ENCODE measurements at regions not wholly inside any gene's neighbourhood (a gene's known extent, or its start where the extent isn't known, plus 50 kb on each side); places are given as distances from the start of the nearest gene placed in this dataset.

GRCh38 chr10:61606959-61607907 is 55.5 kb upstream of the CABCOCO1 start:
- H3K27me3 ChIP-seq: no peaks in the 10 kb centered on the region
- TF ChIP-seq CTCF (IDR thresholded peaks at IDR 0.05) (peak in 3 of 4 experiments; percentile 6 to 27 (median 13)), EP300 (IDR thresholded peaks at IDR 0.05) (no peak), POLR2AphosphoS5 (IDR thresholded peaks at IDR 0.05) (no peak)
- 86 to 100% methylated on average over 4 to 5 of the region's 5 CpGs for WGBS, 2 donors (ENCODE audit: low coverage in 1 of 2)
- H3K4me3 ChIP-seq: no peak overlapping the region
- ATAC-seq: no peak
- no peaks in the 10 kb centered on the region for H3K9me3 ChIP-seq
- peaks cover 0 to 11% (median 3%) of the 10 kb centered on the region in 3 donors for H3K4me1 ChIP-seq
- no peaks in the 10 kb centered on the region for H3K36me3 ChIP-seq
- H3K27ac ChIP-seq: no peak overlapping the region

GRCh38 chr10:61605221-61605620 is 57.5 kb upstream of the CABCOCO1 start:
- TF ChIP-seq POLR2AphosphoS5 (IDR thresholded peaks at IDR 0.05): no peak
- no peak for TF ChIP-seq CTCF (IDR thresholded peaks at IDR 0.05)
- no peak for TF ChIP-seq EP300 (IDR thresholded peaks at IDR 0.05)
- no peak for TF ChIP-seq POLR2A (IDR thresholded peaks at IDR 0.05)
- H3K27me3 ChIP-seq: no peaks in the 10 kb centered on the region
- no peak for ATAC-seq
- no peaks in the 10 kb centered on the region for H3K36me3 ChIP-seq
- H3K4me3 ChIP-seq: no peak overlapping the region
- H3K4me1 ChIP-seq: peaks cover 0 to 5% (median 3%) of the 10 kb centered on the region in 3 donors
- H3K9me3 ChIP-seq: no peaks in the 10 kb centered on the region
- WGBS, 2 donors (ENCODE audit: low coverage in 1 of 2): 75 to 90% methylated on average over 1 of the region's 1 CpG
- no peak overlapping the region for H3K27ac ChIP-seq

DNA sequence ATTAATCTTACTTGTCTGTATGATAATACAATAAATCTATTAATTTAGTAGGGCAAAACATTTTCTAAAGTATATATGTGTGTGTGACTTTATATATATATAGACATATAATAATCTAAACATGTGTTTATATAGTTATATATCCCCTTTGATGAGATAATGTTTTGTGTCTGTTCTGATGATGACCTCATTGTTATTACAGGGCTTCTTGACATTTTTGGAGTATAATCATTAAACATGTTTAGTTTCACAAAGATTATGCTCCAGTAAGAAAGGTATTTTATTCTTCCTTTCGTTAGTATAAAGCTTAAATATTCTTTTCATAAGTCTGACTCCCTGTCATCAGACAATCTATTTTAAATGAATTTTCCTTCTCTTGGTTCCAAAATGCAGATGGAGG is 62.3 kb upstream of the CABCOCO1 start:
- TF ChIP-seq POLR2AphosphoS5 (IDR thresholded peaks at IDR 0.05): no peak
- no peak for TF ChIP-seq CTCF (IDR thresholded peaks at IDR 0.05)
- no peak for TF ChIP-seq EP300 (IDR thresholded peaks at IDR 0.05)
- TF ChIP-seq POLR2A (IDR thresholded peaks at IDR 0.05): no peak
- ATAC-seq: no peak
- WGBS, 2 donors (ENCODE audit: low coverage in 1 of 2): 25 to 31% methylated on average over 1 of the region's 1 CpG
- no peaks in the 10 kb centered on the region for H3K4me1 ChIP-seq
- no peaks in the 10 kb centered on the region for H3K27me3 ChIP-seq
- H3K4me3 ChIP-seq: no peak overlapping the region
- no peaks in the 10 kb centered on the region for H3K9me3 ChIP-seq
- no peaks in the 10 kb centered on the region for H3K36me3 ChIP-seq
- no peak overlapping the region for H3K27ac ChIP-seq

DNA sequence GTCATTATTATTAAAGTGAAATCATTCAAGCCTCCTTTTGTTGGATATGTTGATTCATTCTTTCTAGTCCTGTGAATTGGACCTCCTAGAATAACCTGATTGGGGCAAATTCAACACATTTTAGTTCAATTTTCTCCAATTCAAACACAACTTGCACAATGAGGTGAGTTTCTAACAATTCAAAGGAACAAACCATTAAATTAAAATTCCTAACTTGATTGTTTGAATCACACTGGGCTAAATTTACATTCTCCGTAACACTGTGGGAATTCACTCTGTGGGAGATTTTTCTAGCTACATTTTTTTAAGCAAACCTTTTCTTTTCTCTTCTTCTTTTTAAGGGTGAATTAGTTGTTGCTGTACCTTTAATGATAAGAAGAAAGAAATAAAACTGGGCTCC is 68.3 kb upstream of the CABCOCO1 start:
- Histone ChIP-seq H3K4me3 (no peak overlapping the region), H3K9me3 (no peaks in the 10 kb centered on the region), H3K4me1 (no peaks in the 10 kb centered on the region), H3K27ac (no peak overlapping the region), H3K27me3 (no peaks in the 10 kb centered on the region), H3K36me3 (no peaks in the 10 kb centered on the region)
- no peak for ATAC-seq
- WGBS, 2 donors (ENCODE audit: low coverage in 1 of 2): 13 to 55% methylated on average over 1 of the region's 1 CpG
- TF ChIP-seq POLR2A (IDR thresholded peaks at IDR 0.05): no peak
- no peak for TF ChIP-seq POLR2AphosphoS5 (IDR thresholded peaks at IDR 0.05)
- no peak for TF ChIP-seq CTCF (IDR thresholded peaks at IDR 0.05)
- TF ChIP-seq EP300 (IDR thresholded peaks at IDR 0.05): no peak

DNA sequence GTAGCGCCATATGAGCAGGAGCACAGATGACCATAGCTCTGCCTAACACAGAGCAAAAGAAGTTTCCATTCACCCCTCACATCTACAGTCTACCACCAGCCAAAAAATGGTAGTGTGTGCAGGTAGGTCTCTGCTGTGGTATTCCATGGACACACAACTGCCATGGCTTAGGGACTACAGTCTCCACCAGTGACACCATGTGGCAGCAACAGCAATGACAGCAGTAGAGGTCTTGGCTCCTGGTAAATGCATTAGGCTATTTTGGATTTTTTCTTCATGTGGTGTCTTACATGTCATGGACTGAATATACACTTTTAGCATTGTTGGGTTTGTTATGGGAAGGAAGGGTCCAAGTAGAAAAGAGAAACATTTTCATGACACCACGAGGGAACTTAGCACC is 70.1 kb upstream of the CABCOCO1 start:
- no peak overlapping the region for H3K27ac ChIP-seq
- ATAC-seq: no peak
- no peaks in the 10 kb centered on the region for H3K27me3 ChIP-seq
- no peaks in the 10 kb centered on the region for H3K36me3 ChIP-seq
- 65 to 67% methylated on average over 1 to 2 of the region's 2 CpGs for WGBS, 2 donors (ENCODE audit: low coverage in 1 of 2)
- no peak overlapping the region for H3K4me3 ChIP-seq
- TF ChIP-seq POLR2AphosphoS5 (IDR thresholded peaks at IDR 0.05) (no peak), EP300 (IDR thresholded peaks at IDR 0.05) (no peak), CTCF (IDR thresholded peaks at IDR 0.05) (no peak), POLR2A (IDR thresholded peaks at IDR 0.05) (no peak)
- H3K9me3 ChIP-seq: no peaks in the 10 kb centered on the region
- no peaks in the 10 kb centered on the region for H3K4me1 ChIP-seq
